NCI-H128 (cell line): ENCODE measurements at regions not wholly inside any gene's neighbourhood (a gene's known extent, or its start where the extent isn't known, plus 50 kb on each side); places are given as distances from the start of the nearest gene placed in this dataset.

Source experiments
- DNase-seq: peaks from one replicate; lab custom pipeline; 2025; ENCODE audit not compliant: unreplicated experiment; lab: John Stamatoyannopoulos, UW

- DNase-seq: no peak
Measured at GRCh38 chr10:130956251-130956650, 355.3 kb downstream of the TCERG1L start.

GRCh38 chr10:130957423-130957822 is 354.1 kb downstream of the TCERG1L start:
- DNase-seq: no peak

GRCh38 chr10:130958003-130958402 is 353.5 kb downstream of the TCERG1L start:
- no peak for DNase-seq

- DNase-seq: no peak
Measured at GRCh38 chr10:130958981-130959751, 352.4 kb downstream of the TCERG1L start.

- DNase-seq: no peak
Measured at GRCh38 chr10:130959752-130960195, 351.7 kb downstream of the TCERG1L start.

GRCh38 chr10:130960531-130960930 is 351.0 kb downstream of the TCERG1L start:
- no peak for DNase-seq

GRCh38 chr10:130961506-130962239 is 349.8 kb downstream of the TCERG1L start:
- no peak for DNase-seq

GRCh38 chr10:130962240-130963051 is 349.1 kb downstream of the TCERG1L start:
- no peak for DNase-seq

- DNase-seq: no peak
Measured at GRCh38 chr10:130963052-130963393, 348.5 kb downstream of the TCERG1L start.

- DNase-seq: no peak
Measured at GRCh38 chr10:130963786-130964522, 347.6 kb downstream of the TCERG1L start.

- DNase-seq: no peak
Measured at GRCh38 chr10:130964771-130965170, 346.8 kb downstream of the TCERG1L start.

- DNase-seq: no peak
Measured at GRCh38 chr10:130967161-130967560, 344.4 kb downstream of the TCERG1L start.

- DNase-seq: no peak
Measured at GRCh38 chr10:130967784-130968183, 343.7 kb downstream of the TCERG1L start.

- DNase-seq: no peak
Measured at GRCh38 chr10:130968511-130968910, 343.0 kb downstream of the TCERG1L start.

- DNase-seq: no peak
Measured at GRCh38 chr10:130968964-130969363, 342.6 kb downstream of the TCERG1L start.

- no peak for DNase-seq
Measured at GRCh38 chr10:130969700-130970099, 341.8 kb downstream of the TCERG1L start.

- DNase-seq: no peak
Measured at GRCh38 chr10:130970341-130971122, 341.0 kb downstream of the TCERG1L start.

- DNase-seq: no peak
Measured at GRCh38 chr10:130971123-130971435, 340.4 kb downstream of the TCERG1L start.

- no peak for DNase-seq
Measured at GRCh38 chr10:130973127-130973839, 338.2 kb downstream of the TCERG1L start.

- no peak for DNase-seq
Measured at GRCh38 chr10:130974166-130974565, 337.4 kb downstream of the TCERG1L start.
